ENCODE measurements at regions not wholly inside any gene's neighbourhood (a gene's known extent, or its start where the extent isn't known, plus 50 kb on each side); places are given as distances from the start of the nearest gene placed in this dataset.

- no peak for DNase-seq
Observed at GRCh38 chr10:121661451-121661851, 63.2 kb upstream of the FGFR2 start.

GRCh38 chr10:121659236-121659635 is 61.0 kb upstream of the FGFR2 start:
- DNase-seq: no peak

- no peak for DNase-seq
Observed at GRCh38 chr10:121658611-121659010, 60.4 kb upstream of the FGFR2 start.

- DNase-seq: no peak
Observed at GRCh38 chr10:121658111-121658510, 59.9 kb upstream of the FGFR2 start.

GRCh38 chr10:121655254-121656144 is 57.3 kb upstream of the FGFR2 start:
- no peak for DNase-seq

GRCh38 chr10:121654021-121654545 is 55.8 kb upstream of the FGFR2 start:
- DNase-seq: no peak

GRCh38 chr10:121653608-121654007 is 55.4 kb upstream of the FGFR2 start:
- no peak for DNase-seq

- DNase-seq: no peak
Observed at GRCh38 chr10:121648493-121648892, 50.2 kb upstream of the FGFR2 start.

GRCh38 chr10:121648059-121648458 is 49.8 kb upstream of the FGFR2 start:
- DNase-seq: no peak

Measured in DMS153 (cell line).